Thyroid gland (tissue), 4 donors: ENCODE measurements at regions not wholly inside any gene's neighbourhood (a gene's known extent, or its start where the extent isn't known, plus 50 kb on each side); places are given as distances from the start of the nearest gene placed in this dataset.

Experiments
- POLR2A ChIP-seq, 2 donors: fragments of 450-650 bp; IDR thresholded peaks; one replicate each; pipeline ENCODE4 v1.6.1; 2017; ENCODE audit warnings: antibody characterized with exemption in 2 of 2, mild to moderate bottlenecking in 2 of 2, moderate library complexity in 1 of 2
- TF ChIP-seq, protein P1 (sequence below), 6 experiments: fragments of 200-600 bp in 3 of 6; fragments of 450-650 bp in 3 of 6; sonication (generic) in 3 of 6; IDR thresholded peaks; one replicate each; pipeline ENCODE4 v1.5.1; 2016 to 2019; ENCODE audit warnings: antibody characterized with exemption in 6 of 6, mild to moderate bottlenecking in 2 of 6, inconsistent platforms in 1 of 6, moderate library complexity in 1 of 6

DNA sequence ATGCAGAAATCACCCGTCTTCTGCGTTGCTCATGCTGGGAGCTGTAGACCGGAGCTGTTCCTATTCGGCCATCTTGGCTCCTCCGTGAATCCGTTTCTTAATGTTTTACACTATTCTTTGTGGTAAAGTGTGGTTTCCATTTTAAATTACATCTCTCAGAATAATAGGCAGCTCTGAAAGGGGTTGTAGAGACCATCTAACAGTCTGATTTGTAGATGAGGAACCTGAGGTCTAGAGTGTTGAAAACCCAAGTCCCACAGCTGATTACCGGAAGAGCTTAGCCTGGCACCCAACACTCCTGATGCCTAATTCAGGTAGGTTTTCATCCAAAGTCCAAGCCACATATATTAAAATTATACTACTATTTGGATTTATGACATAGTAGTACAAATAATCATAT lies 144.0 kb downstream of the LEPR start:
- TF ChIP-seq, protein P1, sequence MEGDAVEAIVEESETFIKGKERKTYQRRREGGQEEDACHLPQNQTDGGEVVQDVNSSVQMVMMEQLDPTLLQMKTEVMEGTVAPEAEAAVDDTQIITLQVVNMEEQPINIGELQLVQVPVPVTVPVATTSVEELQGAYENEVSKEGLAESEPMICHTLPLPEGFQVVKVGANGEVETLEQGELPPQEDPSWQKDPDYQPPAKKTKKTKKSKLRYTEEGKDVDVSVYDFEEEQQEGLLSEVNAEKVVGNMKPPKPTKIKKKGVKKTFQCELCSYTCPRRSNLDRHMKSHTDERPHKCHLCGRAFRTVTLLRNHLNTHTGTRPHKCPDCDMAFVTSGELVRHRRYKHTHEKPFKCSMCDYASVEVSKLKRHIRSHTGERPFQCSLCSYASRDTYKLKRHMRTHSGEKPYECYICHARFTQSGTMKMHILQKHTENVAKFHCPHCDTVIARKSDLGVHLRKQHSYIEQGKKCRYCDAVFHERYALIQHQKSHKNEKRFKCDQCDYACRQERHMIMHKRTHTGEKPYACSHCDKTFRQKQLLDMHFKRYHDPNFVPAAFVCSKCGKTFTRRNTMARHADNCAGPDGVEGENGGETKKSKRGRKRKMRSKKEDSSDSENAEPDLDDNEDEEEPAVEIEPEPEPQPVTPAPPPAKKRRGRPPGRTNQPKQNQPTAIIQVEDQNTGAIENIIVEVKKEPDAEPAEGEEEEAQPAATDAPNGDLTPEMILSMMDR (IDR thresholded peaks at IDR 0.05), result no peak
- TF ChIP-seq POLR2A (IDR thresholded peaks at IDR 0.05), result no peak
